Endothelial cell of umbilical vein (primary cell): ENCODE measurements at regions not wholly inside any gene's neighbourhood (a gene's known extent, or its start where the extent isn't known, plus 50 kb on each side); places are given as distances from the start of the nearest gene placed in this dataset.
"Not testable (repeated sequence)": the region's sequence is repeated elsewhere in the genome, so short reads cannot be mapped to it uniquely, and the experiment has no call there.

Experiments
- BruUV-seq: library from RNA; stranded (reverse); fragments of 400-500 nt; replicated peaks from 2 replicates; lab custom pipeline; 2021; lab: Mats Ljungman, UMichigan
- CTCF ChIA-PET: fragments of 300-600, 350-600 bp; sonication (Branson Sonifier 250); formaldehyde crosslinking; loops from one replicate; lab custom pipeline; 2021; ENCODE audit warnings: antibody characterized with exemption, inconsistent platforms; lab: Charles Lee
- POLR2A ChIA-PET: fragments of 300-600, 350-600 bp; sonication (Branson Sonifier 250); formaldehyde crosslinking; loops from one replicate; lab custom pipeline; 2021; ENCODE audit warnings: antibody characterized with exemption, inconsistent platforms; lab: Charles Lee
- DNase-seq: peaks from one replicate; pipeline ENCODE4 v3.0.0-alpha.2; 2011; ENCODE audit warnings: low read depth, low spot score
- FAIRE-seq: peaks from 2 replicates; lab custom pipeline; 2011; peaks lifted over from hg19 to GRCh38; lab: Jason Lieb, UNC
- H2AFZ ChIP-seq: 2 replicates; pipeline ENCODE4 v1.6.0; 2012; ENCODE audit warnings: low read depth, low read length, control low read depth, inconsistent platforms
- H3K27ac ChIP-seq: 2 replicates; pipeline ENCODE4 v1.5.1; 2011; ENCODE audit warnings: low read depth, mild to moderate bottlenecking, control low read depth, low read length, moderate library complexity; ENCODE audit not compliant: insufficient read depth
- H3K27me3 ChIP-seq, 2 experiments: 2 replicates each; pipeline versions ENCODE4 v1.6.0 to v1.6.1; 2011; ENCODE audit warnings: low read length in 2 of 2, mixed read lengths in 1 of 2; ENCODE audit not compliant: control insufficient read depth in 2 of 2, insufficient read depth in 2 of 2
- H3K36me3 ChIP-seq, 2 experiments: 2 replicates in 1 of 2; 3 replicates in 1 of 2; pipeline ENCODE4 v1.5.1; 2011; ENCODE audit warnings: low read length in 2 of 2, mild to moderate bottlenecking in 1 of 2, moderate library complexity in 1 of 2; ENCODE audit not compliant: control insufficient read depth in 2 of 2, insufficient read depth in 2 of 2; ENCODE audit errors: extremely low read depth in 1 of 2
- H3K4me1 ChIP-seq: 3 replicates; pipeline ENCODE4 v1.5.1; 2011; ENCODE audit warnings: mild to moderate bottlenecking, low read length; ENCODE audit not compliant: control insufficient read depth, insufficient read depth; ENCODE audit errors: extremely low read depth
- H3K4me2 ChIP-seq: 2 replicates; pipeline ENCODE4 v1.6.1; 2011; ENCODE audit warnings: low read length, control low read depth, mixed read lengths; ENCODE audit not compliant: insufficient read depth
- H3K4me3 ChIP-seq, 3 experiments: fragments of 200-600 bp in 1 of 3; sonication (generic), shearing (Covaris generic) in 1 of 3; replicated peaks in 1 of 3; 2 replicates each; pipeline ENCODE4 v1.5.1; 2011 to 2016; ENCODE audit warnings: control low read depth in 3 of 3, low read length in 3 of 3, mild to moderate bottlenecking in 2 of 3, inconsistent platforms in 1 of 3, low read depth in 1 of 3, moderate library complexity in 1 of 3; ENCODE audit not compliant: insufficient read depth in 1 of 3
- H3K79me2 ChIP-seq: 2 replicates; pipeline ENCODE4 v1.6.0; 2012; ENCODE audit warnings: low read length, inconsistent platforms; ENCODE audit not compliant: control insufficient read depth, insufficient read depth
- H3K9ac ChIP-seq: replicated peaks from 2 replicates; pipeline ENCODE3; 2011; ENCODE audit warnings: low read length, control low read depth; ENCODE audit not compliant: insufficient read depth; ENCODE audit errors: extremely low read depth
- H3K9me1 ChIP-seq: replicated peaks from 3 replicates; pipeline ENCODE4 v1.6.0; 2011; ENCODE audit warnings: mild to moderate bottlenecking, low read length; ENCODE audit not compliant: control insufficient read depth, insufficient read depth; ENCODE audit errors: extremely low read depth
- H3K9me3 ChIP-seq: replicated peaks from 2 replicates; pipeline ENCODE4 v1.5.1; 2012; ENCODE audit warnings: low read length, inconsistent platforms; ENCODE audit not compliant: control insufficient read depth, insufficient read depth
- H4K20me1 ChIP-seq: replicated peaks from 2 replicates; pipeline ENCODE3; 2011; ENCODE audit warnings: mild to moderate bottlenecking, low read length; ENCODE audit not compliant: control insufficient read depth, insufficient read depth; ENCODE audit errors: extremely low read depth
- MAX ChIP-seq: IDR thresholded peaks from 2 replicates; pipeline ENCODE4 v1.6.1; 2011; ENCODE audit not compliant: insufficient read depth, insufficient read length
- dilution Hi-C: fragments of 300-500 bp; cut with MboI; formaldehyde crosslinking; loops from one replicate; pipeline ENCODE4 v1.15.0; 2019; ENCODE audit warnings: low sequenced_read_pairs; ENCODE audit not compliant: extremely low pct_ligation_motif_present
- intact Hi-C: fragments of 100-400 bp; cut with micrococcal nuclease; formaldehyde crosslinking; loops from one replicate; pipeline ENCODE4 v1.10.0; 2022
- TF ChIP-seq, protein P1 (sequence below), 2 donors: IDR thresholded peaks; 1 replicate in 1 of 2; 2 replicates in 1 of 2; pipeline ENCODE4 v1.5.1; 2011; ENCODE audit warnings: low read length in 2 of 2, mild to moderate bottlenecking in 2 of 2, moderate library complexity in 2 of 2, control low read depth in 1 of 2, inconsistent platforms in 1 of 2, low read depth in 1 of 2; ENCODE audit not compliant: insufficient read depth in 1 of 2; ENCODE audit errors: extremely low read depth in 1 of 2

GRCh38 chrY:9207082-9207481 is 130.2 kb upstream of the TSPY4 start:
- POLR2A ChIA-PET, H3K79me2 ChIP-seq, BruUV-seq, H3K36me3 ChIP-seq, H3K4me2 ChIP-seq, H3K4me3 ChIP-seq, H3K9ac ChIP-seq, H4K20me1 ChIP-seq, dilution Hi-C loops, intact Hi-C loops, H3K4me1 ChIP-seq, H3K9me1 ChIP-seq, CTCF ChIA-PET, H3K27me3 ChIP-seq, DNase-seq, H3K27ac ChIP-seq, FAIRE-seq, H2AFZ ChIP-seq, H3K9me3 ChIP-seq: not testable (repeated sequence)

- Histone ChIP-seq H3K4me3 (no peak overlapping the region), H4K20me1 (no peaks in the 10 kb centered on the region), H3K9me3 (no peaks in the 10 kb centered on the region), H3K4me2 (no peak overlapping the region), H3K27me3 (no peaks in the 10 kb centered on the region), H3K36me3 (no peaks in the 10 kb centered on the region), H3K9me1 (no peaks in the 10 kb centered on the region), H3K27ac (no peak overlapping the region), H3K9ac (no peak overlapping the region), H3K4me1 (no peaks in the 10 kb centered on the region), H2AFZ (no peak overlapping the region), H3K79me2 (no peaks in the 10 kb centered on the region)
- intact Hi-C loops (no loop called here), dilution Hi-C loops (no loop called here)
- DNase-seq (no peak), FAIRE-seq (no peak)
- CTCF ChIA-PET: no interaction called here
- TF ChIP-seq MAX: no peak
- TF ChIP-seq, protein P1, sequence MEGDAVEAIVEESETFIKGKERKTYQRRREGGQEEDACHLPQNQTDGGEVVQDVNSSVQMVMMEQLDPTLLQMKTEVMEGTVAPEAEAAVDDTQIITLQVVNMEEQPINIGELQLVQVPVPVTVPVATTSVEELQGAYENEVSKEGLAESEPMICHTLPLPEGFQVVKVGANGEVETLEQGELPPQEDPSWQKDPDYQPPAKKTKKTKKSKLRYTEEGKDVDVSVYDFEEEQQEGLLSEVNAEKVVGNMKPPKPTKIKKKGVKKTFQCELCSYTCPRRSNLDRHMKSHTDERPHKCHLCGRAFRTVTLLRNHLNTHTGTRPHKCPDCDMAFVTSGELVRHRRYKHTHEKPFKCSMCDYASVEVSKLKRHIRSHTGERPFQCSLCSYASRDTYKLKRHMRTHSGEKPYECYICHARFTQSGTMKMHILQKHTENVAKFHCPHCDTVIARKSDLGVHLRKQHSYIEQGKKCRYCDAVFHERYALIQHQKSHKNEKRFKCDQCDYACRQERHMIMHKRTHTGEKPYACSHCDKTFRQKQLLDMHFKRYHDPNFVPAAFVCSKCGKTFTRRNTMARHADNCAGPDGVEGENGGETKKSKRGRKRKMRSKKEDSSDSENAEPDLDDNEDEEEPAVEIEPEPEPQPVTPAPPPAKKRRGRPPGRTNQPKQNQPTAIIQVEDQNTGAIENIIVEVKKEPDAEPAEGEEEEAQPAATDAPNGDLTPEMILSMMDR (IDR thresholded peaks at IDR 0.05; ENCODE audit: extremely low read depth in 1 of 2, insufficient read depth in 1 of 2, low read depth in 1 of 2, low read length in 2 of 2): no peak
- no TSS peak for BruUV-seq
- POLR2A ChIA-PET: no interaction called here
These were observed 110.9 kb upstream of the TSPY4 start for GRCh38 chrY:9226409-9226808.
